HCT116 (cell line): ENCODE measurements at regions not wholly inside any gene's neighbourhood (a gene's known extent, or its start where the extent isn't known, plus 50 kb on each side); places are given as distances from the start of the nearest gene placed in this dataset.

Experiments used
- ATAC-seq: fragments of 200-7000 bp; cut with Tn5 transposase; 2 replicates; pipeline ENCODE4 v1.9.1; 2020; ENCODE audit warnings: mild to moderate bottlenecking, moderate library complexity
- BruUV-seq: library from RNA; stranded (reverse); fragments of 400-500 nt; replicated peaks from 2 replicates; lab custom pipeline; 2021; lab: Mats Ljungman, UMichigan
- CTCF ChIA-PET: fragments of 300-600 bp; sonication (Branson Sonifier 250); formaldehyde crosslinking; loops from one replicate; lab custom pipeline; 2021; ENCODE audit warnings: antibody characterized with exemption; lab: Charles Lee
- POLR2A ChIA-PET: fragments of 300-600, 350-600 bp; sonication (Branson Sonifier 250); formaldehyde crosslinking; loops from one replicate; lab custom pipeline; 2021; ENCODE audit warnings: antibody characterized with exemption; lab: Charles Lee
- RAD21 ChIA-PET, 2 experiments: fragments of 300-600 bp; sonication (Branson Sonifier 250); formaldehyde crosslinking; loops; one replicate each; lab custom pipeline; 2023; ENCODE audit warnings: low total read pairs in 2 of 2; ENCODE audit not compliant: uncharacterized antibody in 2 of 2, unreplicated experiment in 2 of 2, low non-redundant PET in 1 of 2; lab: Charles Lee
- DNase-seq: peaks from one replicate; pipeline ENCODE4 v3.0.0-alpha.2; 2010; ENCODE audit warnings: low read depth, low spot score
- H2AFZ ChIP-seq: fragments of 200-600 bp; shearing (Covaris generic), sonication (generic); 2 replicates; pipeline ENCODE4 v1.6.1; 2017; ENCODE audit warnings: low read depth, mixed run types, mixed read lengths, antibody characterized with exemption, low read length; ENCODE audit not compliant: poor library complexity, severe bottlenecking
- H3K27ac ChIP-seq: 2 replicates; pipeline ENCODE4 v1.5.1; 2012; ENCODE audit warnings: low read depth, low read length
- H3K27me3 ChIP-seq: fragments of 200-600 bp; sonication (generic); 2 replicates; pipeline ENCODE4 v1.6.1; 2016; ENCODE audit warnings: mixed run types, low read length, mixed read lengths; ENCODE audit not compliant: insufficient read depth
- H3K36me3 ChIP-seq, 2 experiments: fragments of 200-500 bp in 1 of 2; fragments of 200-600 bp in 1 of 2; sonication (Bioruptor generic) in 1 of 2; sonication (generic) in 1 of 2; 2 replicates each; pipeline versions ENCODE4 v1.5.1 to v1.6.1; 2014 to 2016; ENCODE audit warnings: low read length in 2 of 2, inconsistent platforms in 1 of 2, mixed read lengths in 1 of 2, mixed run types in 1 of 2; ENCODE audit not compliant: insufficient read depth in 2 of 2, control insufficient read depth in 1 of 2
- H3K4me1 ChIP-seq, 2 experiments: fragments of 200-600 bp in 1 of 2; sonication (generic) in 1 of 2; 2 replicates each; pipeline versions ENCODE4 v1.5.1 to v1.6.1; 2012 to 2017; ENCODE audit warnings: low read length in 2 of 2, inconsistent platforms in 1 of 2, mild to moderate bottlenecking in 1 of 2, mixed read lengths in 1 of 2, mixed run types in 1 of 2, moderate library complexity in 1 of 2; ENCODE audit not compliant: insufficient read depth in 2 of 2, control insufficient read depth in 1 of 2
- H3K4me2 ChIP-seq: fragments of 200-600 bp; sonication (generic); 2 replicates; pipeline ENCODE4 v1.6.1; 2017; ENCODE audit warnings: mixed run types, low read length, mixed read lengths
- H3K4me3 ChIP-seq, 2 experiments: fragments of 200-600 bp in 1 of 2; sonication (generic) in 1 of 2; replicated peaks in 1 of 2; 2 replicates each; pipeline ENCODE4 v1.5.1; 2011 to 2016; ENCODE audit warnings: low read length in 2 of 2, control low read depth in 1 of 2, low read depth in 1 of 2, mild to moderate bottlenecking in 1 of 2, mixed read lengths in 1 of 2, mixed run types in 1 of 2
- H3K79me2 ChIP-seq: fragments of 200-600 bp; sonication (generic); 2 replicates; pipeline ENCODE4 v1.6.1; 2017; ENCODE audit warnings: mild to moderate bottlenecking, mixed run types, low read length, moderate library complexity, mixed read lengths; ENCODE audit not compliant: insufficient read depth
- H3K9ac ChIP-seq: fragments of 200-600 bp; sonication (generic); 2 replicates; pipeline ENCODE4 v1.6.1; 2016; ENCODE audit warnings: low read length, mixed read lengths
- H3K9me2 ChIP-seq: fragments of 200-600 bp; sonication (generic), shearing (Covaris generic); 2 replicates; pipeline ENCODE4 v1.6.1; 2017; ENCODE audit warnings: mixed run types, mild to moderate bottlenecking, moderate library complexity; ENCODE audit not compliant: insufficient read depth
- H3K9me3 ChIP-seq, 2 experiments: fragments of 200-500 bp in 1 of 2; fragments of 200-600 bp in 1 of 2; sonication (Bioruptor generic) in 1 of 2; sonication (generic) in 1 of 2; 2 replicates each; pipeline ENCODE4 v1.6.1; 2014 to 2017; ENCODE audit warnings: low read length in 2 of 2, mixed read lengths in 2 of 2, inconsistent platforms in 1 of 2, low read depth in 1 of 2, mild to moderate bottlenecking in 1 of 2, mixed run types in 1 of 2, moderate library complexity in 1 of 2; ENCODE audit not compliant: control insufficient read depth in 1 of 2, insufficient read depth in 1 of 2
- H4K20me1 ChIP-seq: fragments of 200-600 bp; sonication (generic), shearing (Covaris generic); 2 replicates; pipeline ENCODE4 v1.6.1; 2017; ENCODE audit warnings: mixed run types, mild to moderate bottlenecking, moderate library complexity; ENCODE audit not compliant: insufficient read depth
- ATF3 ChIP-seq: IDR thresholded peaks from 2 replicates; pipeline ENCODE4 v1.6.1; 2012
- CBX3 ChIP-seq: IDR thresholded peaks from 2 replicates; pipeline ENCODE4 v1.6.1; 2012; ENCODE audit warnings: low read depth
- CEBPB ChIP-seq: IDR thresholded peaks from 2 replicates; pipeline ENCODE4 v1.6.1; 2012; ENCODE audit warnings: low read depth
- EGR1 ChIP-seq: IDR thresholded peaks from 2 replicates; pipeline ENCODE4 v1.6.1; 2012; ENCODE audit warnings: low read depth
- ELF1 ChIP-seq: IDR thresholded peaks from 2 replicates; pipeline ENCODE4 v1.6.1; 2012; ENCODE audit warnings: low read depth, borderline replicate concordance
- EZH2phosphoT487 ChIP-seq: fragments of 200-600 bp; IDR thresholded peaks from 2 replicates; pipeline ENCODE4 v1.6.1; 2018; ENCODE audit warnings: antibody characterized with exemption, borderline replicate concordance
- FOSL1 ChIP-seq: IDR thresholded peaks from 2 replicates; pipeline ENCODE4 v1.6.1; 2012; ENCODE audit warnings: low read depth
- JUND ChIP-seq: IDR thresholded peaks from 2 replicates; pipeline ENCODE4 v1.6.1; 2012
- MAX ChIP-seq: IDR thresholded peaks from 2 replicates; pipeline ENCODE4 v1.6.1; 2012
- POLR2AphosphoS5 ChIP-seq: IDR thresholded peaks from 2 replicates; pipeline ENCODE4 v1.6.1; 2011; ENCODE audit warnings: mild to moderate bottlenecking, low read depth, low read length, moderate library complexity
- REST ChIP-seq: IDR thresholded peaks from 2 replicates; pipeline ENCODE4 v1.6.1; 2012; ENCODE audit warnings: low read depth
- SIN3A ChIP-seq: IDR thresholded peaks from 2 replicates; pipeline ENCODE4 v1.6.1; 2012; ENCODE audit warnings: low read depth
- SP1 ChIP-seq: IDR thresholded peaks from 2 replicates; pipeline ENCODE4 v1.6.1; 2012; ENCODE audit warnings: low read depth
- SRF ChIP-seq: IDR thresholded peaks from 2 replicates; pipeline ENCODE4 v1.6.1; 2012; ENCODE audit warnings: low read depth
- YY1 ChIP-seq: IDR thresholded peaks from 2 replicates; pipeline ENCODE4 v1.6.1; 2011; ENCODE audit warnings: low read length, low read depth, moderate library complexity, mild to moderate bottlenecking; ENCODE audit not compliant: insufficient replicate concordance; ENCODE audit errors: extremely low read depth
- ZBTB33 ChIP-seq: IDR thresholded peaks from 2 replicates; pipeline ENCODE4 v1.6.1; 2011; ENCODE audit warnings: mild to moderate bottlenecking, low read length, moderate library complexity; ENCODE audit not compliant: insufficient replicate concordance; ENCODE audit errors: extremely low read depth
- ZFX ChIP-seq: fragments of 450-650 bp; IDR thresholded peaks from 2 replicates; pipeline ENCODE4 v1.6.1; 2017
- ZNF274 ChIP-seq: fragments of 200-500 bp; sonication (Bioruptor generic); IDR thresholded peaks from 2 replicates; pipeline ENCODE4 v1.6.1; 2014; ENCODE audit warnings: mild to moderate bottlenecking, low read depth, low read length, inconsistent platforms
- intact Hi-C: fragments of 100-400 bp; cut with micrococcal nuclease; formaldehyde crosslinking; loops from 2 replicates; pipeline ENCODE4 v1.10.0; 2022

GRCh38 chrX:129065895-129066294 is 457.4 kb downstream of the SMARCA1 start:
- no peaks in the 10 kb centered on the region for H3K4me1 ChIP-seq
- H3K9ac ChIP-seq: no peak overlapping the region
- BruUV-seq: no TSS peak
- no peak overlapping the region for H3K27ac ChIP-seq
- H3K4me3 ChIP-seq: no peak overlapping the region
- ChIA-PET RAD21 (no interaction called here), POLR2A (no interaction called here), CTCF (no interaction called here)
- ATAC-seq (no peak), DNase-seq (no peak)
- no peaks in the 10 kb centered on the region for H4K20me1 ChIP-seq
- H3K4me2 ChIP-seq: no peak overlapping the region
- no peaks in the 10 kb centered on the region for H3K9me2 ChIP-seq
- TF ChIP-seq MAX: no peak
- H2AFZ ChIP-seq: no peak overlapping the region
- no peaks in the 10 kb centered on the region for H3K9me3 ChIP-seq
- no peaks in the 10 kb centered on the region for H3K27me3 ChIP-seq
- intact Hi-C loops: no loop called here
- no peaks in the 10 kb centered on the region for H3K79me2 ChIP-seq
- no peaks in the 10 kb centered on the region for H3K36me3 ChIP-seq

GRCh38 chrX:129058405-129058804 is 464.9 kb downstream of the SMARCA1 start:
- Histone ChIP-seq H3K36me3 (no peaks in the 10 kb centered on the region), H3K27ac (no peak overlapping the region), H3K4me2 (no peak overlapping the region), H2AFZ (no peak overlapping the region), H4K20me1 (no peaks in the 10 kb centered on the region), H3K9me2 (no peaks in the 10 kb centered on the region), H3K4me3 (no peak overlapping the region), H3K9ac (no peak overlapping the region), H3K9me3 (no peaks in the 10 kb centered on the region), H3K79me2 (no peaks in the 10 kb centered on the region), H3K27me3 (no peaks in the 10 kb centered on the region), H3K4me1 (no peaks in the 10 kb centered on the region)
- no TSS peak for BruUV-seq
- ChIA-PET RAD21 (no interaction called here), POLR2A (no interaction called here), CTCF (no interaction called here)
- intact Hi-C loops: no loop called here
- ATAC-seq (no peak), DNase-seq (no peak)
- TF ChIP-seq ZNF274: no peak
- TF ChIP-seq EZH2phosphoT487: no peak
- no peak for TF ChIP-seq ZBTB33
- TF ChIP-seq ATF3: no peak
- no peak for TF ChIP-seq JUND
- no peak for TF ChIP-seq SRF
- TF ChIP-seq CBX3: no peak
- TF ChIP-seq CEBPB: no peak
- TF ChIP-seq ELF1: no peak
- TF ChIP-seq FOSL1: no peak
- no peak for TF ChIP-seq REST
- no peak for TF ChIP-seq POLR2AphosphoS5
- no peak for TF ChIP-seq EGR1
- no peak for TF ChIP-seq YY1
- no peak for TF ChIP-seq SIN3A
- TF ChIP-seq SP1: no peak
- TF ChIP-seq ZFX: no peak
